MCF 10A (cell line): ENCODE measurements at regions not wholly inside any gene's neighbourhood (a gene's known extent, or its start where the extent isn't known, plus 50 kb on each side); places are given as distances from the start of the nearest gene placed in this dataset.

ENCODE experiments used
- BruUV-seq: library from RNA; stranded (reverse); fragments of 400-500 nt; replicated peaks from 2 replicates; lab custom pipeline; 2021; lab: Mats Ljungman, UMichigan
- CTCF ChIA-PET: fragments of 300-600 bp; sonication (Branson Sonifier 250); formaldehyde crosslinking; extraction: SDS; loops from one replicate; lab custom pipeline; 2021; ENCODE audit warnings: antibody characterized with exemption, inconsistent platforms; lab: Yijun Ruan, JAX
- POLR2A ChIA-PET: fragments of 300-600, 350-650 bp; sonication (Branson Sonifier 250); formaldehyde crosslinking; extraction: SDS; loops from one replicate; lab custom pipeline; 2020; ENCODE audit warnings: antibody characterized with exemption, inconsistent platforms; lab: Yijun Ruan, JAX
- DNase-seq: peaks from one replicate; pipeline ENCODE4 v3.0.0-alpha.2; 2018; ENCODE audit not compliant: unreplicated experiment
- H3K27ac Mint-ChIP-seq: one replicate; pipeline ENCODE4 v1.8.0; 2022; ENCODE audit warnings: mild to moderate bottlenecking, low read depth, mixed read lengths; ENCODE audit not compliant: unreplicated experiment
- H3K27me3 Mint-ChIP-seq: one replicate; pipeline ENCODE4 v1.8.0; 2022; ENCODE audit warnings: mixed read lengths; ENCODE audit not compliant: insufficient read depth, unreplicated experiment
- H3K36me3 Mint-ChIP-seq: one replicate; pipeline ENCODE4 v1.8.0; 2022; ENCODE audit warnings: mild to moderate bottlenecking, moderate library complexity, mixed read lengths; ENCODE audit not compliant: insufficient read depth, unreplicated experiment
- H3K4me1 Mint-ChIP-seq: one replicate; pipeline ENCODE4 v1.8.0; 2022; ENCODE audit warnings: mixed read lengths; ENCODE audit not compliant: insufficient read depth, unreplicated experiment
- H3K4me3 Mint-ChIP-seq: one replicate; pipeline ENCODE4 v1.8.0; 2022; ENCODE audit warnings: mild to moderate bottlenecking, moderate library complexity, mixed read lengths; ENCODE audit not compliant: unreplicated experiment
- H3K9me3 Mint-ChIP-seq: one replicate; pipeline ENCODE4 v1.8.0; 2022; ENCODE audit warnings: mixed read lengths; ENCODE audit not compliant: unreplicated experiment
- intact Hi-C: fragments of 100-400 bp; cut with micrococcal nuclease; formaldehyde crosslinking; loops from 2 replicates; pipeline ENCODE4 v1.14.1; 2022
- TF ChIP-seq, protein P1 (sequence below): fragments of 200-600 bp; IDR thresholded peaks from one replicate; pipeline ENCODE4 v1.8.0; 2022; ENCODE audit warnings: antibody characterized with exemption, mild to moderate bottlenecking; ENCODE audit not compliant: unreplicated experiment

DNA sequence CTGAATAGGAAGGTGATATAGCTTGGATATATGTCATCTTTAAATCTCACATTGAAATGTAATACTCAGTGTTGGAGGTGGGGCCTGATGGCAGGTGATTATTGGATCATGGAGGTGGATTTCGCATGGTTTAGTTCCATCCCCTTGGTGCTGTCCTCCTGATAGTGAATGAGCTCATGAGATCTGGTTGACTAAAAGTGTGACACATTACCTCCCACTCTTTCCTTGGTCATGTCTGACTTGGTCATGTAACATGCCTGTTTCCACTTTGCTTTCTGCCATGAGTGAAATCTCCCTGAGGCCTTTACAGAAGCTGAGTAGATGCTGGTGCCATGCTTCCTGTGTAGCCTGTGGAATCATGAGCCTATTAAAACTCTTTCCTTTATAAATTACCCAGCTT lies 664.5 kb upstream of the NR5A2 start:
- H3K9me3 Mint-ChIP-seq: no peaks in the 10 kb centered on the region
- no peaks in the 10 kb centered on the region for H3K4me1 Mint-ChIP-seq
- no TSS peak for BruUV-seq
- H3K27ac Mint-ChIP-seq: no peak overlapping the region
- CTCF ChIA-PET: interaction anchor here (1.1 to 1.2 kb wide), 2 partner anchors 15 to 575 kb away, joined by 3 read pairs; no protein-coding TSS in a partner anchor
- TF ChIP-seq, protein P1, sequence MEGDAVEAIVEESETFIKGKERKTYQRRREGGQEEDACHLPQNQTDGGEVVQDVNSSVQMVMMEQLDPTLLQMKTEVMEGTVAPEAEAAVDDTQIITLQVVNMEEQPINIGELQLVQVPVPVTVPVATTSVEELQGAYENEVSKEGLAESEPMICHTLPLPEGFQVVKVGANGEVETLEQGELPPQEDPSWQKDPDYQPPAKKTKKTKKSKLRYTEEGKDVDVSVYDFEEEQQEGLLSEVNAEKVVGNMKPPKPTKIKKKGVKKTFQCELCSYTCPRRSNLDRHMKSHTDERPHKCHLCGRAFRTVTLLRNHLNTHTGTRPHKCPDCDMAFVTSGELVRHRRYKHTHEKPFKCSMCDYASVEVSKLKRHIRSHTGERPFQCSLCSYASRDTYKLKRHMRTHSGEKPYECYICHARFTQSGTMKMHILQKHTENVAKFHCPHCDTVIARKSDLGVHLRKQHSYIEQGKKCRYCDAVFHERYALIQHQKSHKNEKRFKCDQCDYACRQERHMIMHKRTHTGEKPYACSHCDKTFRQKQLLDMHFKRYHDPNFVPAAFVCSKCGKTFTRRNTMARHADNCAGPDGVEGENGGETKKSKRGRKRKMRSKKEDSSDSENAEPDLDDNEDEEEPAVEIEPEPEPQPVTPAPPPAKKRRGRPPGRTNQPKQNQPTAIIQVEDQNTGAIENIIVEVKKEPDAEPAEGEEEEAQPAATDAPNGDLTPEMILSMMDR: no peak
- H3K4me3 Mint-ChIP-seq: no peak overlapping the region
- H3K27me3 Mint-ChIP-seq: no peaks in the 10 kb centered on the region
- DNase-seq: no peak
- intact Hi-C loops: no loop called here
- POLR2A ChIA-PET: no interaction called here
- no peaks in the 10 kb centered on the region for H3K36me3 Mint-ChIP-seq

DNA sequence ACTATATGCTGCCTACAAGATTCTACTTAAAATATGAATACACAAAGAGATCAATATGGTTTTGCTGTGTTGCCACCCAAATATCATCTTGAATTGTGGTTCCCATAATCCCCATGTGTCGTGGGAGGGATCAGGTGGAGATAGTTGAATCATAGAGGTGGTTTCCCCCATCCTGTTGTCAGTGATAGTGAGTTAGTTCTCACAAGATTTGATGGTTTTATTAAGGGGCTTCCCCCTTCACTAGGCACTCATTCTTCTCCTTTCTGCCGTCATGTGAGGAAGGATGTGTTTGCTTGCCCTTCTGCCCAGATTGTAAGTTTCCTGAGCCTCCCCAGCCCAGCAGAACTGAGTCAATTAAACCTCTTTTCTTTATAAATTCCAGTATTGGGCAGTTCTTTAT lies 654.4 kb upstream of the NR5A2 start:
- Mint-ChIP-seq H3K27ac (no peak overlapping the region), H3K9me3 (no peaks in the 10 kb centered on the region), H3K27me3 (no peaks in the 10 kb centered on the region), H3K36me3 (no peaks in the 10 kb centered on the region), H3K4me3 (no peak overlapping the region), H3K4me1 (no peaks in the 10 kb centered on the region)
- TF ChIP-seq, protein P1: no peak
- CTCF ChIA-PET: interaction anchor here (1.2 kb wide), 1 partner anchor 14 kb away, joined by 5 read pairs; no protein-coding TSS in a partner anchor
- DNase-seq: no peak
- no TSS peak for BruUV-seq
- POLR2A ChIA-PET: no interaction called here
- intact Hi-C loops: no loop called here

DNA sequence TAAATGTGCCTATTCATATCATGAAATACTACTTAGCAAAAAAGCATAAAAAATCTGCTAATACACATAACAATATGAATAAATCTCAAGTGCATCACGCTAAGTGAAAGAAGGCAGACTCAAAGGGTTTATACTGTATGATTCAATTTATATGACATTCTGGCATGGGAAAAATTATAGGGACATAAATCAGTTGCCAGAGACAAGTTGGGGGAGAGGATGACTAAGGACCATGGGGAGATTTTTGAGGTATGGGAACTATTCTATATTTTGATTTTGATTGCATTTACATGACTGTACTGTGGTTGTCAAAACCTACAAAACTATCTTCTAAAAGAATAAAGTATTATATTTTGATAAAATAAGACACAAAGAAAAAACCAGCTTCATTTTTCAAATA lies 650.3 kb upstream of the NR5A2 start:
- H3K4me1 Mint-ChIP-seq: no peaks in the 10 kb centered on the region
- ChIA-PET POLR2A (no interaction called here), CTCF (no interaction called here)
- H3K36me3 Mint-ChIP-seq: no peaks in the 10 kb centered on the region
- H3K9me3 Mint-ChIP-seq: no peaks in the 10 kb centered on the region
- no peak overlapping the region for H3K4me3 Mint-ChIP-seq
- TF ChIP-seq, protein P1: no peak
- BruUV-seq: no TSS peak
- no peaks in the 10 kb centered on the region for H3K27me3 Mint-ChIP-seq
- intact Hi-C loops: no loop called here
- no peak for DNase-seq
- no peak overlapping the region for H3K27ac Mint-ChIP-seq

GRCh38 chr1:199383793-199384192 lies 643.7 kb upstream of the NR5A2 start:
- intact Hi-C loops: no loop called here
- Mint-ChIP-seq H3K27me3 (no peaks in the 10 kb centered on the region), H3K9me3 (no peaks in the 10 kb centered on the region), H3K4me1 (no peaks in the 10 kb centered on the region), H3K4me3 (no peak overlapping the region), H3K27ac (no peak overlapping the region), H3K36me3 (no peaks in the 10 kb centered on the region)
- TF ChIP-seq, protein P1: no peak
- no peak for DNase-seq
- BruUV-seq: no TSS peak
- ChIA-PET CTCF (interaction anchor here (0.6 kb wide), 1 partner anchor 818 kb away, joined by 4 read pairs; no protein-coding TSS in a partner anchor), POLR2A (interaction anchor here (0.7 kb wide), 1 partner anchor 566 kb away, joined by 4 read pairs; no protein-coding TSS in a partner anchor)
